PC-3 (cell line): ENCODE measurements at regions not wholly inside any gene's neighbourhood (a gene's known extent, or its start where the extent isn't known, plus 50 kb on each side); places are given as distances from the start of the nearest gene placed in this dataset.

ENCODE experiments used
- ATAC-seq: fragments of 200-7000 bp; cut with Tn5 transposase; 2 replicates; pipeline ENCODE4 v1.9.1; 2020; ENCODE audit warnings: mild to moderate bottlenecking, moderate library complexity
- BruUV-seq: library from RNA; stranded (reverse); fragments of 400-500 nt; replicated peaks from 2 replicates; lab custom pipeline; 2021; lab: Mats Ljungman, UMichigan
- CTCF ChIA-PET: fragments of 300-600 bp; sonication (Branson Sonifier 250); formaldehyde crosslinking; loops from one replicate; lab custom pipeline; 2022; ENCODE audit warnings: antibody characterized with exemption; lab: Charles Lee
- POLR2A ChIA-PET: fragments of 300-600 bp; sonication (Branson Sonifier 250); formaldehyde crosslinking; loops from one replicate; lab custom pipeline; 2022; ENCODE audit warnings: antibody characterized with exemption; ENCODE audit not compliant: unreplicated experiment; lab: Charles Lee
- DNase-seq: peaks from one replicate; pipeline ENCODE4 v3.0.0-alpha.2; 2015
- H2AFZ ChIP-seq: fragments of 300-600 bp; sonication (generic); 2 replicates; pipeline ENCODE4 v1.6.0; 2016; ENCODE audit warnings: antibody characterized with exemption, low read length
- H3F3A ChIP-seq: fragments of 300-600 bp; sonication (generic); one replicate; pipeline ENCODE4 v1.6.0; 2017; ENCODE audit warnings: antibody characterized with exemption, low read length, control low read depth, mild to moderate bottlenecking; ENCODE audit not compliant: unreplicated experiment
- H3K27ac ChIP-seq: fragments of 300-600 bp; sonication (generic); 2 replicates; pipeline ENCODE4 v1.5.1; 2016; ENCODE audit warnings: mild to moderate bottlenecking, low read length
- H3K27me3 ChIP-seq: fragments of 300-600 bp; sonication (generic); 2 replicates; pipeline ENCODE4 v1.6.1; 2016; ENCODE audit warnings: low read length, mixed read lengths
- H3K36me3 ChIP-seq: fragments of 300-600 bp; sonication (generic); 2 replicates; pipeline ENCODE4 v1.6.1; 2016; ENCODE audit warnings: low read depth, mixed run types, low read length, mixed read lengths
- H3K4me1 ChIP-seq: fragments of 300-600 bp; sonication (generic); 2 replicates; pipeline ENCODE4 v1.5.1; 2016; ENCODE audit warnings: low read length; ENCODE audit not compliant: insufficient read depth
- H3K4me2 ChIP-seq: fragments of 300-600 bp; sonication (generic); 2 replicates; pipeline ENCODE4 v1.6.0; 2016; ENCODE audit warnings: low read length
- H3K4me3 ChIP-seq: fragments of 300-600 bp; sonication (generic); 2 replicates; pipeline ENCODE4 v1.5.1; 2016; ENCODE audit warnings: mild to moderate bottlenecking, low read length, mixed read lengths
- H3K79me2 ChIP-seq: fragments of 300-600 bp; sonication (generic); 2 replicates; pipeline ENCODE4 v1.6.1; 2017; ENCODE audit warnings: low read length, mixed read lengths
- H3K9ac ChIP-seq: fragments of 300-600 bp; sonication (generic); 2 replicates; pipeline ENCODE4 v1.6.0; 2016; ENCODE audit warnings: mild to moderate bottlenecking, low read length
- H3K9me2 ChIP-seq: fragments of 300-600 bp; sonication (generic); replicated peaks from 2 replicates; pipeline ENCODE4 v1.6.1; 2016; ENCODE audit warnings: mixed run types, low read length, mixed read lengths
- H3K9me3 ChIP-seq: fragments of 300-600 bp; sonication (generic); 2 replicates; pipeline ENCODE4 v1.6.1; 2016; ENCODE audit warnings: low read length, mixed read lengths
- H4K20me1 ChIP-seq: fragments of 300-600 bp; sonication (generic); 2 replicates; pipeline ENCODE4 v1.6.1; 2016; ENCODE audit warnings: low read length, mixed read lengths
- EZH2 ChIP-seq: fragments of 300-600 bp; sonication (generic); IDR thresholded peaks from one replicate; pipeline ENCODE4 v1.6.1; 2017; ENCODE audit warnings: antibody characterized with exemption, mild to moderate bottlenecking, low read length; ENCODE audit not compliant: unreplicated experiment
- EZH2phosphoT487 ChIP-seq: fragments of 300-600 bp; sonication (generic); IDR thresholded peaks from 2 replicates; pipeline ENCODE4 v1.6.1; 2018; ENCODE audit warnings: mild to moderate bottlenecking, antibody characterized with exemption, low read length, borderline replicate concordance
- intact Hi-C: fragments of 100-400 bp; cut with micrococcal nuclease; formaldehyde crosslinking; loops from 2 replicates; pipeline ENCODE4 v1.9.0; 2023
- TF ChIP-seq, protein P1 (sequence below): fragments of 300-600 bp; sonication (generic); conservative IDR thresholded peaks from 2 replicates; pipeline ENCODE4 v1.5.1; 2017; ENCODE audit warnings: antibody characterized with exemption, low read depth, mild to moderate bottlenecking, low read length

DNA sequence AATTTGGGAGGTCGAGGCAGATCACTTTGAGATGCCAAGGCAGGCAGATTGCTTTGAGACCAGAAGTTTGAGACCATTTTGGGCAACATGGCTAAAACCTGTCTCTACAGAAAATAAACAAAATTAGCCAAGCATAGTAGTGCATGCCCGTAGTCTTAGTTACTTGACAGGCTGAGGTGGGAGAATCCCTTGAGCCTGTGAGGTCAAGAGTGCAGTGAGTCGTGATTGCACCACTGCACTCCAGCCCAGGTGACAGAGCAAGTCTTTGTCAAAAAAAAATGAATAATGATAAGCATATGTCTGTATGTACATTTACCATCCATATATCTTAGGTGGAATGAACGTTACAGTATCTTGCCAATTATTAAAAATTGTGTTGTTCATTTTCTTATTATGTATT, 2447.7 kb downstream of the PCDH9 start:
- Histone ChIP-seq H3K9me2 (no peaks in the 10 kb centered on the region), H3K27me3 (no peaks in the 10 kb centered on the region), H3K36me3 (no peaks in the 10 kb centered on the region), H3K4me3 (no peak overlapping the region), H3K4me2 (no peak overlapping the region), H3F3A (no peaks in the 10 kb centered on the region), H3K79me2 (no peaks in the 10 kb centered on the region), H3K9ac (no peak overlapping the region), H4K20me1 (no peaks in the 10 kb centered on the region), H2AFZ (no peak overlapping the region), H3K27ac (no peak overlapping the region), H3K4me1 (0 out of 2 replicates have a peak, but pooled peaks cover 5% of the 10 kb centered on the region), H3K9me3 (no peaks in the 10 kb centered on the region)
- no TSS peak for BruUV-seq
- ATAC-seq (peak; percentile 63; the same call in 1 of the 2 replicates), DNase-seq (peak; percentile 9)
- intact Hi-C loops, result no loop called here
- TF ChIP-seq EZH2 (no peak), EZH2phosphoT487 (no peak)
- TF ChIP-seq, protein P1, sequence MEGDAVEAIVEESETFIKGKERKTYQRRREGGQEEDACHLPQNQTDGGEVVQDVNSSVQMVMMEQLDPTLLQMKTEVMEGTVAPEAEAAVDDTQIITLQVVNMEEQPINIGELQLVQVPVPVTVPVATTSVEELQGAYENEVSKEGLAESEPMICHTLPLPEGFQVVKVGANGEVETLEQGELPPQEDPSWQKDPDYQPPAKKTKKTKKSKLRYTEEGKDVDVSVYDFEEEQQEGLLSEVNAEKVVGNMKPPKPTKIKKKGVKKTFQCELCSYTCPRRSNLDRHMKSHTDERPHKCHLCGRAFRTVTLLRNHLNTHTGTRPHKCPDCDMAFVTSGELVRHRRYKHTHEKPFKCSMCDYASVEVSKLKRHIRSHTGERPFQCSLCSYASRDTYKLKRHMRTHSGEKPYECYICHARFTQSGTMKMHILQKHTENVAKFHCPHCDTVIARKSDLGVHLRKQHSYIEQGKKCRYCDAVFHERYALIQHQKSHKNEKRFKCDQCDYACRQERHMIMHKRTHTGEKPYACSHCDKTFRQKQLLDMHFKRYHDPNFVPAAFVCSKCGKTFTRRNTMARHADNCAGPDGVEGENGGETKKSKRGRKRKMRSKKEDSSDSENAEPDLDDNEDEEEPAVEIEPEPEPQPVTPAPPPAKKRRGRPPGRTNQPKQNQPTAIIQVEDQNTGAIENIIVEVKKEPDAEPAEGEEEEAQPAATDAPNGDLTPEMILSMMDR, result no peak
- ChIA-PET CTCF (no interaction called here), POLR2A (no interaction called here)

GRCh38 chr13:64778002-64778401, 2452.1 kb downstream of the PCDH9 start:
- Histone ChIP-seq H3K4me2 (no peak overlapping the region), H3K9ac (no peak overlapping the region), H3K9me2 (no peaks in the 10 kb centered on the region), H3K4me1 (peaks cover 7% of the 10 kb centered on the region), H3K9me3 (no peaks in the 10 kb centered on the region), H3K27ac (no peak overlapping the region), H3F3A (no peaks in the 10 kb centered on the region), H3K36me3 (no peaks in the 10 kb centered on the region), H2AFZ (no peak overlapping the region), H3K4me3 (no peak overlapping the region), H4K20me1 (no peaks in the 10 kb centered on the region), H3K27me3 (no peaks in the 10 kb centered on the region), H3K79me2 (no peaks in the 10 kb centered on the region)
- intact Hi-C loops, result loop anchor here (10.0 kb wide), 1 partner anchor 83 kb away; no protein-coding TSS in a partner anchor
- ChIA-PET CTCF (no interaction called here), POLR2A (no interaction called here)
- BruUV-seq, result no TSS peak
- TF ChIP-seq, protein P1, result no peak
- no peak for TF ChIP-seq EZH2phosphoT487
- no peak for TF ChIP-seq EZH2
- ATAC-seq (no peak), DNase-seq (no peak)

GRCh38 chr13:64774915-64775314, 2455.2 kb downstream of the PCDH9 start:
- Histone ChIP-seq H3K9me3 (no peaks in the 10 kb centered on the region), H3K79me2 (no peaks in the 10 kb centered on the region), H3K4me3 (no peak overlapping the region), H3K4me1 (peaks cover 7% of the 10 kb centered on the region), H3K9ac (no peak overlapping the region), H3K27ac (no peak overlapping the region), H3K4me2 (no peak overlapping the region), H3K27me3 (no peaks in the 10 kb centered on the region), H4K20me1 (no peaks in the 10 kb centered on the region), H3K36me3 (no peaks in the 10 kb centered on the region), H3K9me2 (no peaks in the 10 kb centered on the region), H2AFZ (no peak overlapping the region), H3F3A (no peaks in the 10 kb centered on the region)
- ChIA-PET CTCF (no interaction called here), POLR2A (no interaction called here)
- BruUV-seq, result no TSS peak
- TF ChIP-seq EZH2 (no peak), EZH2phosphoT487 (no peak)
- TF ChIP-seq, protein P1, result no peak
- ATAC-seq, result peak; percentile 94
- DNase-seq, result peak; percentile 63
- intact Hi-C loops, result loop anchor here (10.0 kb wide), 1 partner anchor 80 kb away; no protein-coding TSS in a partner anchor
